ENCODE measurements at regions not wholly inside any gene's neighbourhood (a gene's known extent, or its start where the extent isn't known, plus 50 kb on each side); places are given as distances from the start of the nearest gene placed in this dataset.

DNA sequence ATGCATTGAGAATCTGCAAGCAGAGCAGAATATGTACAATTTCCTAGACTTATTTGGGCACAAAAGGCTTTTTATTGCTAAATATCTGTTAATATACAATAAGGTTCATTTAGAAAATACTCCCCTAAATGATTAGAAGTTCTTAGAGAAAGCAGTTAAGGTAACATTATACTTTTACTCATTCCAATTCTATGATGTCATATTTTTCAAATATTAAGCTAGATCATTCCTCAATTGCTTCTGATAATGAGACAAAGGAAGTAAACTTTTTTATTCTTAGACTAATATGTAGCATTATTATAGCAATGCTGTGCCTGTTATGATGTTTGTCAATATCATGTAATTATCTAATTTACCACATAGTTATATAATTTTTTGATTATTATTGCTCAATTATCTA, 447.0 kb downstream of the SLC16A7 start:
- DNase-seq (ENCODE audit: low read depth in 2 of 2) = no peak

GRCh38 chr12:60043236-60043635, 447.4 kb downstream of the SLC16A7 start:
- DNase-seq (ENCODE audit: low read depth in 2 of 2) = no peak

- no peak for DNase-seq (ENCODE audit: low read depth in 2 of 2)
Measured at GRCh38 chr12:60052483-60052882, 456.7 kb downstream of the SLC16A7 start.

DNA sequence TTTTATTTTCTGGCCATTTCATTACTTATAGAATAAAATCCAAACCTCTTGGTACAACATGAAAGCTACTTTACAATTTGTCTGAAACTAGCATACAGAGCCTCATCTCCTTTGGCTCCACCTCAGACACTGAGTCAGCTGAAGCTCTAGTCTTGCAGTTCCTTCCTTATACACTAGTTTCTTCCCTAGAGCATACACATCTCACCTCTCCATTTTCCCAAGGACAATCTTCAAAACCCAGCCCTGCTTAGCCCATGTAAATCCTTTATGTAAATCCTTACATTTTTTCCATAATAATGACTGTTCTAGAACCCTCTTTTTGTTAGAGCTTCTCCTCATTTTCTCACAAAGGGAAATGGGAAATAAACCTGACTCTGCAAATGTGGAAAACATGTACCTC, 463.4 kb downstream of the SLC16A7 start:
- DNase-seq (ENCODE audit: low read depth in 2 of 2) = no peak

- DNase-seq (ENCODE audit: low read depth in 2 of 2) = no peak
Measured at GRCh38 chr12:60066655-60067054, 470.8 kb downstream of the SLC16A7 start.

DNA sequence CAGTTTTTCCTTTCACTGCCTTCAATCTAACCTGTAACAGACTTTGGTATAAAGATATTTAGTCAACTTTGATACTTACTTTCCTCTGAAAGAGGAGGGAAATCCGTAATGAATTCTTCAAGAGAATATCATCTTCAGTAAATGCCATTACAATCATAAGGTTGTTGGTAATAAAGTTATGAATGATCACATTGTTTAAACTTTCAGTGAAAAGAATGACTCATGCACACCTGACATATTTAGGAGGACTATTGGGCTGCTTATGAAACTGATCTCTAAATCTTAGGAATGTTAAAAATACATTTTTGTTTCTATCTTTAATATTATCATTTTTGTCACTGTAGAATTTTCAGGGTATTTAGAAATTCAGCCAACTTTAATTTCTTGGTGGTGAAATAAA, 474.7 kb downstream of the SLC16A7 start:
- no peak for DNase-seq (ENCODE audit: low read depth in 2 of 2)

DNA sequence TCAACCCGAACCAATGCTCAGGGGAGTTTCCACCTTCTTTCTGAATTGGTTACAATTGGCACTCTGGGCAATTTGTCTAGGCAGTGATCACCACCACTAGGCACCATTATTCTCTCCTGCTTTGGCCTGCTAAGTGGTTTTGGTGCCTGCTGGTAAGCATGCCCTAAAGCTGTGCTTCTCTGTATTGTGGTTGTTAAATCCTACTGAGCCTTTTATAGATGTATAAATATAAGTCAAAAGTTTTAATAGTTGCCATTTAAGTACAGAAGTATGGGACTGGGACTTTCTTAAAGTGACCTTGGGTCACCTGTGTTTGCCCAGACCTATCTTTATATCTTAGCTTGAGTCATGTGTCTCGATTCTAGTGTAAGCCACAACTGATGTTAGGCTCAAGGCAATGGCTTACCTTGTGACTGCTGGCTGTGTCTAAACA, 475.9 kb downstream of the SLC16A7 start:
- no peak for DNase-seq (ENCODE audit: low read depth in 2 of 2)

DNA sequence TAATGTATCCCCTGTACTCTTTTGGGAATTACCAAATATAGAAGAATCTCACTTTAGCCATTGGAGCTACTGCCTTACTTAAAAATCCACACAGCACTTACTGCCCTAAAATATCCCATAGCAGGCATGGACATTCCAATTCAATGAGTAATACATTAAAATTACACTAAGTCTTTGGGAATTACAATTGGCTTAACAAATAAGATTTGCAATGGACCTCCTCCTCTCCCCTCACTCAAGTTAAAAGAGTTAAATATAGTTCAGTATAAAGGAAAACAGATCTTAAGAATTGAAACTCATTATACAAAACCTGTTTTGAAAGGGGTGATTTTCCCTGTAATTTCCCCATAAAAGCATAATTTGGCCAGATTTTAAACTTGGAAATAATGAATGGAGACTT, 477.1 kb downstream of the SLC16A7 start:
- DNase-seq (ENCODE audit: low read depth in 2 of 2) = no peak

GRCh38 chr12:60075091-60075490, 479.3 kb downstream of the SLC16A7 start:
- DNase-seq (ENCODE audit: low read depth in 2 of 2) = no peak

DNA sequence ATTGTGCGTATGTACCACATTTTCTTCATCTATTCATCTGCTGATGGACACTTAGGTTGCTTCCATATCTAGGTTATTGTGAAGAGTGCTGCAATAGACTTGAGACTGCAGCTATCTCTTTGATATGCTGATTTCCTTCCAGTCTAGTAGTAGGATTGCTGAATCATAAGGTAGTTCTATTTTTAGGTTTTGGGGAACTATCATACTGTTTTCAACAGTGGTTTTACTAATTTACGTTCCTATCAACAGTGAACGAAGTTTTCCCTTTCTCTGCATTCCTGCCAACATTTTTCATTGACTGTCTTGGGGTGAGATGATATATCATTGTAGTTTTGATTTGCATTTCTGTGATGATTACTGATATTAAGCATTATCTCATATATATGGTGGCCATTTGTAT, 482.2 kb downstream of the SLC16A7 start:
- no peak for DNase-seq (ENCODE audit: low read depth in 2 of 2)

GRCh38 chr12:60093428-60093827, 497.6 kb downstream of the SLC16A7 start:
- DNase-seq (ENCODE audit: low read depth in 2 of 2) = no peak

- DNase-seq (ENCODE audit: low read depth in 2 of 2) = no peak
Measured at GRCh38 chr12:60094436-60094835, 498.6 kb downstream of the SLC16A7 start.

GRCh38 chr12:60096727-60097126, 500.9 kb downstream of the SLC16A7 start:
- DNase-seq (ENCODE audit: low read depth in 2 of 2) = no peak

- DNase-seq (ENCODE audit: low read depth in 2 of 2) = no peak
Measured at GRCh38 chr12:60100160-60100559, 504.3 kb downstream of the SLC16A7 start.

DNA sequence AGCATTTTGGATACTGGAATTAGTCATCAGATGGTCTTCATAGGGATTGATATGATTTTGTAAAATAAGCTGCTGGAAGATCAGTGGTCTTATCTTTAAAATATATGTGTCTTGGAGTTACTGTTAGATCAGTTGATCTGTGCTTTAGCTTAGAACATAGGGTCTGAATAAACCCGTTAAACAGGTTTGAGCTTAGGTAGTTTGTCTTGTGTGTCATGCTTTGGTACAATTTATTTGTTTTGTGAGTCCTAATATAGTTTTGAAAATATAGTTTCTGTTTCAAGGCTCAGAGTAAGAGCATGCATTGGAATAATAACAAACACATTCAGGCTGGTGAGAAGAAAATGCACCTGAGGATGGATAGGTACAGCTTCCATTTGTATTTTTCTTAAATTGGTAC, 505.0 kb downstream of the SLC16A7 start:
- DNase-seq (ENCODE audit: low read depth in 2 of 2) = no peak

DNA sequence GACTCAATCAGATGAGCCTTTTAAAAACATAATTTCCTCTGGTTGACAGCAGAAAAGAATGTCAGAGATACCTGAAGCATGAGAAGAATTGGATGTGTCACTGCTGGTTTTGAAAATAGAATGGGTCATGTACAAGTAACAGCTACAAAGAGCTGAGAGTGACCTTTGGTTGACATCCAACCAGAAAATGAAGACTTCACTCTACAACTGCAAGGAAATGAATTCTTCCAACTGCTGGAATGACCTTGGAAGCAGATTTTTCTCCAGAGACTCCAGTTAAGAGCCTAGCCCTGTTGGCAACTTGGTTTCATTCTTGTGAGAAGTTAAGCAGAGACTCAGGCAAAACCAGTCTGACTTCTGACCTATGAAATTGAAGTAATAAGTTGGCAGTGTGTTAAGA, 505.9 kb downstream of the SLC16A7 start:
- DNase-seq (ENCODE audit: low read depth in 2 of 2) = no peak

DNA sequence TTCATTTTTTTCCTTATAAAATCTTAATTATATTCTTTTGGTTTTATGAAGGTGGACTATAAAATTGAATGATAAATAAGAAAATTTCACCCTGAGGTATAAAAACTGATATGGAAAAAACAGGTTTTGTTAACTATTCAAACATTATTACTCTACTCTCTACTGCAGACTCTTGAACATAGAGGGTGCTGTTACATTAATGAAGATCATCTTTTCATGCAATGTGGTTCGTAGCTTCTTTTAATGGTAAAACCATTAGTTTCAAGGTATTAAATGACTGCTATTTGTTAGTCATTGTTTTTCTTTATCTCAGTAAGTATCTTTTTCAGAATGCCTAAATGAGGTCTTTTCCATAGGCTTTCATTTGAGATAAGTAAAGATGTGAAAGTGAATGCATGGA, 510.4 kb downstream of the SLC16A7 start:
- DNase-seq (ENCODE audit: low read depth in 2 of 2) = no peak

GRCh38 chr12:60107992-60108391, 512.2 kb downstream of the SLC16A7 start:
- DNase-seq (ENCODE audit: low read depth in 2 of 2) = no peak

DNA sequence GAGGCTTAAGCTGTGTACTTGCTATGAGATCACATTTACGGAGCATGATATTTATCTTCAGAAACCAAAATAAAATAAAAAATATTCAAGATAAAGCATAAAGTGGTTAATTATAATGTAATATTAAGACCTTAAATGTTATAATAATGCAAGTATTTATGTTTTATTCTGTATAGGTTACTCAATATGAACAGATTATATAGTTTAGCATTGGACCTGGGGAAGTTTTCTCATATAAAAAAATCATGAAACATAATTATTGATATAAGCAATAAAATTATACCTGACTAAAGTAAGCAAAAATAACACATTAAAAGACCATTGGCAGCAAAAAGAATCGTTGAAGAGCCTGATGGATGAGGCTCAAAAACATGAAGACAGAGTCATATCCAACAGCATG, 516.2 kb downstream of the SLC16A7 start:
- DNase-seq (ENCODE audit: low read depth in 2 of 2) = no peak

GRCh38 chr12:60112763-60113162, 516.9 kb downstream of the SLC16A7 start:
- DNase-seq (ENCODE audit: low read depth in 2 of 2) = no peak

- no peak for DNase-seq (ENCODE audit: low read depth in 2 of 2)
Measured at GRCh38 chr12:60114169-60114568, 518.3 kb downstream of the SLC16A7 start.

- no peak for DNase-seq (ENCODE audit: low read depth in 2 of 2)
Measured at GRCh38 chr12:60119327-60119726, 523.5 kb downstream of the SLC16A7 start.

DNA sequence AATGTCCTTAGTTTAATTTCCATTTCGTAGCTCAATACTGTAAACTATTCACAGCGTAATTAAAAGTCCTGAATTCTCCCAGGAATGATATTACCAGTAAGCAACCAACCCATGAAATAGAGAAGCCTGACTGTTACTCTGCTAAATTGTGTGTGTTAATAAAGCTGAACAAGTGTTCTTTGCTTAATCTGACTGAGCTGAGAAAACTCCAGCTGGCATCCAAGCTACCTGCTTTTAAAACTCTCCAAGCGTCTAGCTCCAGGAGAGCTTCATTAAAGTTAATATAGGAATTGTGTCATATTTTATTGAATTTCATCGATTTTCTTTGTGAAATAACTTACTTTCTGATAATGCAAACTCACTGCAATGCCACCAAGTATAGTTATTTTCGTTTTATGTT, 524.4 kb downstream of the SLC16A7 start:
- DNase-seq (ENCODE audit: low read depth in 2 of 2) = no peak

DNA sequence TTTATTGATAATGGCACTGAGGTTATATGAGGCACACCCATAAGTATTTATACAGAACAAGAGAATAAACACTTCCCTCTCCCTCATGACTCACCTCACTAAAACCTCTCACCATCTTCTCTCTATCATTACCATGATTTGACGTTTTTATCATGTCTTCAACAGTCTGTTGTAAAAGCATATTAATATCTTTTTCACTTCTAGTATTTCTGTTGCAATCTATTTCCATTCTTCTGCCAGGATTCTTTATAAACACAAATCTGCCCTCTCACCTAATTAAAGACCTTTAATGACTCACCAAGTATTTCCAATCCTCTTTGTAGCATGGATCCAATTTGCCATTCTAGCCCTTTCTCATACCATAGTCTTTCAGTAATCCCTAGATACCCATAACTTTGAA, 527.7 kb downstream of the SLC16A7 start:
- DNase-seq (ENCODE audit: low read depth in 2 of 2) = no peak

GRCh38 chr12:60137513-60137912, 541.7 kb downstream of the SLC16A7 start:
- DNase-seq (ENCODE audit: low read depth in 2 of 2) = no peak

Data from stimulated activated CD4-positive, alpha-beta T cell treated with anti-CD3 and anti-CD28 coated beads, Interleukin-1b, Interleukin-23, amount 100 ng/mL, for 1 hour (primary cell).